ENCODE measurements at regions not wholly inside any gene's neighbourhood (a gene's known extent, or its start where the extent isn't known, plus 50 kb on each side); places are given as distances from the start of the nearest gene placed in this dataset.

DNA sequence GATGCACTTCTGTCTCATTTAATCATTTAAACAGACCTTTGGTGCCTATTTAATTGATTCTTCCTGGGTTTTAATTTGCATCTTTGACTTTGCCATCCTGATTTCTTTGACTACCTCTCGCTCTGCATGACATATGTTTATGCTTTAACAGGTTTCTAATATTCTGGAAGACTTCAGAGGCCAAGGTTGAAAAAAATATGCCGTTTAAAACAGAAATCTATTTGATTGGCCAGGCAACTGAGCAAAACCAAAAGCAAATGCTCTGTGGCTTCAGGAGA lies 303.4 kb downstream of the IRS1 start:
- TF ChIP-seq POLR2A (IDR thresholded peaks at IDR 0.05; ENCODE audit: low read depth, low read length), result no peak
- TF ChIP-seq TAF1 (IDR thresholded peaks at IDR 0.05; ENCODE audit: low read depth, low read length), result no peak
- TF ChIP-seq SPI1 (IDR thresholded peaks at IDR 0.05; ENCODE audit: low read depth, low read length), result no peak
- no peak for TF ChIP-seq POLR2AphosphoS5 (IDR thresholded peaks at IDR 0.05; ENCODE audit: low read depth, low read length)
- no peak for TF ChIP-seq POU2F2 (IDR thresholded peaks at IDR 0.05; ENCODE audit: low read depth, low read length)
